IMR-90 (cell line): ENCODE measurements at regions not wholly inside any gene's neighbourhood (a gene's known extent, or its start where the extent isn't known, plus 50 kb on each side); places are given as distances from the start of the nearest gene placed in this dataset.

ENCODE experiments used
- ATAC-seq: fragments of 200-7000 bp; cut with Tn5 transposase; 2 replicates; pipeline ENCODE4 v1.9.1; 2020; ENCODE audit warnings: low read depth, mild to moderate bottlenecking, moderate library complexity
- BruUV-seq: library from RNA; stranded (reverse); fragments of 400-500 nt; replicated peaks from 2 replicates; lab custom pipeline; 2021; lab: Mats Ljungman, UMichigan
- CTCF ChIA-PET: fragments of 300-600 bp; formaldehyde crosslinking; extraction: SDS; loops from one replicate; lab custom pipeline; 2021; ENCODE audit warnings: antibody characterized with exemption; lab: Yijun Ruan, JAX
- POLR2A ChIA-PET: fragments of 300-600 bp; sonication (Branson Sonifier 250); formaldehyde crosslinking; loops from one replicate; lab custom pipeline; 2022; ENCODE audit warnings: antibody characterized with exemption; ENCODE audit not compliant: unreplicated experiment; lab: Charles Lee
- DNase-seq: peaks from one replicate; pipeline ENCODE4 v3.0.0; 2013
- H2AFZ ChIP-seq: replicated peaks from 2 replicates; pipeline ENCODE3; 2013; ENCODE audit warnings: low read length, mild to moderate bottlenecking; ENCODE audit not compliant: poor library complexity
- H2AK5ac ChIP-seq: 2 replicates; pipeline ENCODE4 v1.6.1; 2013; ENCODE audit warnings: low read depth, low read length, inconsistent platforms
- H2AK9ac ChIP-seq: replicated peaks from 2 replicates; pipeline ENCODE3; 2013; ENCODE audit warnings: mild to moderate bottlenecking, low read depth, low read length, moderate library complexity; ENCODE audit not compliant: poor library complexity
- H2BK120ac ChIP-seq: 2 replicates; pipeline ENCODE4 v1.6.1; 2013; ENCODE audit warnings: low read depth, low read length, inconsistent platforms
- H2BK15ac ChIP-seq: 3 replicates; pipeline ENCODE4 v1.6.1; 2013; ENCODE audit warnings: low read depth, low read length, inconsistent platforms
- H2BK20ac ChIP-seq: 2 replicates; pipeline ENCODE4 v1.6.1; 2013; ENCODE audit warnings: low read depth, mild to moderate bottlenecking, inconsistent platforms, low read length, moderate library complexity
- H2BK5ac ChIP-seq: 2 replicates; pipeline ENCODE4 v1.6.1; 2013; ENCODE audit warnings: mild to moderate bottlenecking, low read depth, low read length, inconsistent platforms; ENCODE audit not compliant: poor library complexity, severe bottlenecking
- H3K14ac ChIP-seq: replicated peaks from 2 replicates; pipeline ENCODE4 v1.6.1; 2013; ENCODE audit warnings: low read depth, low read length, inconsistent platforms
- H3K18ac ChIP-seq: 2 replicates; pipeline ENCODE4 v1.6.1; 2013; ENCODE audit warnings: low read depth, low read length, control low read depth
- H3K23ac ChIP-seq: 2 replicates; pipeline ENCODE4 v1.6.1; 2013; ENCODE audit warnings: low read depth, low read length, inconsistent platforms
- H3K27ac ChIP-seq: 2 replicates; pipeline ENCODE4 v1.5.1; 2013; ENCODE audit warnings: mild to moderate bottlenecking, control low read depth, low read length; ENCODE audit not compliant: insufficient read depth
- H3K27me3 ChIP-seq: 2 replicates; pipeline ENCODE4 v1.6.1; 2013; ENCODE audit warnings: low read length; ENCODE audit not compliant: control insufficient read depth, insufficient read depth
- H3K36me3 ChIP-seq: 2 replicates; pipeline ENCODE4 v1.6.1; 2013; ENCODE audit warnings: low read length, mixed read lengths; ENCODE audit not compliant: control insufficient read depth, insufficient read depth
- H3K4ac ChIP-seq: 2 replicates; pipeline ENCODE4 v1.6.1; 2013; ENCODE audit warnings: low read depth, low read length, inconsistent platforms
- H3K4me1 ChIP-seq: 2 replicates; pipeline ENCODE4 v1.6.1; 2013; ENCODE audit warnings: low read length, mixed read lengths; ENCODE audit not compliant: control insufficient read depth, insufficient read depth
- H3K4me2 ChIP-seq: 2 replicates; pipeline ENCODE4 v1.6.1; 2013; ENCODE audit warnings: low read depth, mild to moderate bottlenecking, control low read depth, low read length, moderate library complexity
- H3K4me3 ChIP-seq: 2 replicates; pipeline ENCODE4 v1.5.1; 2013; ENCODE audit warnings: low read depth, mild to moderate bottlenecking, control low read depth, low read length, moderate library complexity; ENCODE audit not compliant: insufficient read depth
- H3K56ac ChIP-seq: 2 replicates; pipeline ENCODE4 v1.6.1; 2013; ENCODE audit warnings: low read length, inconsistent platforms; ENCODE audit not compliant: insufficient read depth; ENCODE audit errors: extremely low read depth
- H3K79me1 ChIP-seq, 2 experiments: 2 replicates each; pipeline ENCODE4 v1.6.1; 2013; ENCODE audit warnings: low read length in 2 of 2, inconsistent platforms in 1 of 2, low read depth in 1 of 2
- H3K9ac ChIP-seq: 2 replicates; pipeline ENCODE4 v1.6.1; 2013; ENCODE audit warnings: low read depth, low read length, control low read depth
- H3K9me1 ChIP-seq: 2 replicates; pipeline ENCODE4 v1.6.1; 2013; ENCODE audit warnings: low read length, inconsistent platforms; ENCODE audit not compliant: insufficient read depth
- H3K9me3 ChIP-seq: 2 replicates; pipeline ENCODE4 v1.6.1; 2013; ENCODE audit warnings: low read length; ENCODE audit not compliant: control insufficient read depth, insufficient read depth
- H4K20me1 ChIP-seq: 2 replicates; pipeline ENCODE4 v1.6.1; 2013; ENCODE audit warnings: low read length, inconsistent platforms; ENCODE audit not compliant: insufficient read depth
- H4K5ac ChIP-seq: 2 replicates; pipeline ENCODE4 v1.6.1; 2013; ENCODE audit warnings: mild to moderate bottlenecking, low read depth, low read length, control low read depth
- H4K8ac ChIP-seq, 2 experiments: 2 replicates each; pipeline ENCODE4 v1.6.1; 2013; ENCODE audit warnings: low read depth in 2 of 2, low read length in 2 of 2, control low read depth in 1 of 2, inconsistent platforms in 1 of 2
- H4K91ac ChIP-seq: 2 replicates; pipeline ENCODE4 v1.6.1; 2013; ENCODE audit warnings: low read depth, low read length, inconsistent platforms; ENCODE audit not compliant: insufficient read depth
- MAZ ChIP-seq: IDR thresholded peaks from 2 replicates; pipeline ENCODE4 v1.6.1; 2012; ENCODE audit warnings: low read depth, mild to moderate bottlenecking, low read length, improper control_type of control experiment, moderate library complexity, borderline replicate concordance
- RAD21 ChIP-seq: IDR thresholded peaks from 2 replicates; pipeline ENCODE4 v1.6.1; 2012; ENCODE audit warnings: low read length, improper control_type of control experiment
- WGBS, 2 experiments: methylation state at CpG; one replicate each; pipeline versions ENCODE4 v1.1.5 to v1.1.7; 2013; ENCODE audit warnings: missing lambda C conversion rate in 2 of 2; ENCODE audit not compliant: insufficient read length in 1 of 2; ENCODE audit errors: extremely low coverage in 2 of 2; 5-methylcytosine and 5-hydroxymethylcytosine counted together
- dilution Hi-C: fragments of 300-500 bp; cut with HindIII; formaldehyde crosslinking; loops from one replicate; pipeline ENCODE4 v1.14.3; 2018; ENCODE audit warnings: low sequenced_read_pairs; ENCODE audit not compliant: unreplicated experiment
- in situ Hi-C: fragments of 300-500 bp; cut with MboI; formaldehyde crosslinking; loops from 3 replicates; pipeline ENCODE4 v1.14.3; 2019; ENCODE audit warnings: low sequenced_read_pairs, inconsistent platforms, mixed read lengths
- intact Hi-C: fragments of 100-400 bp; cut with micrococcal nuclease; formaldehyde crosslinking; loops from 2 replicates; pipeline ENCODE4 v1.10.0; 2022
- TF ChIP-seq, protein P1 (sequence below): fragments of 150-350 bp; IDR thresholded peaks from 2 replicates; pipeline ENCODE4 v1.6.1; 2017; ENCODE audit warnings: mild to moderate bottlenecking, antibody characterized with exemption, low read length, low read depth

DNA sequence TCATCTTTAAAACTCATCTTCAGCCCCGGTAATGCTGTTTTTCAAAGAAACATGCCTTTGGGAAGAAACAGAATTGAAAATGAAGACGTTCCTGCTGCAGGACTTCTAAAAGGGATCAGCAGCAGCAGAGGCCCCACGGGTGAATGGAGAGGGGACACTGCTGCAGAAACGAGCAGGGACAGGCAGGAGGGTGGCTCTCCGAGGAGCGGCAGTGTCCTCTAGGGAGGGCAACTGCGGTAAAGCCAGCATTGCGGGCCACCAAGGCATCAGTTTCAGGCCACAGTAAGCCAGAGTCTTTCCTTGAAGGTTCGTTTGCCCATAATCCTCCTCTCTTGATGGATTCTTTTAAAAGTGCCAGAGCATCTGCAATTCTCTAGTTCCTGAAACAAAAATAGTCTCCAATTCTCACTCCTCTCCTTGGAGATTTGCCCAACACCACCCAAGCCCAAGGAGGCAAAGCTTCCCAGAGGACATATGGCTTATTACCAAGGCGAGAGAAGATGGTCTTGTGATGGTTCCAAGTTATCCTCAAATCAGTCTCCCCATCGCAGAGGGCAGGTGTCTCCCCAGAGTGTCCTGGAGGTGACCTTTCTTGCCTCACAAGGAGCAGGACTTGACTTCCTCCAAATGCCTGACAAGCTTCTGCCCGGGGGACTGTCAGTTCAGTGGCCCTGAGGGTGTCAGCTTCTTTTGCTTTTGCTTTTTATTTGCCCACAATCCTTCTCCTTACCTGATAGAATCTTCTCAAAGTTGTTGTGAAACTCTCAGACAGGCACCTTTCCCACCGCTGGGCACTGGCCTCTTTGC, 341.1 kb upstream of the B3GAT1 start:
- Histone ChIP-seq H3K36me3 (no peaks in the 10 kb centered on the region), H2AK9ac (no peak overlapping the region), H4K20me1 (no peaks in the 10 kb centered on the region), H3K14ac (no peak overlapping the region), H4K5ac (no peak overlapping the region), H3K9ac (no peak overlapping the region), H3K18ac (no peak overlapping the region), H2AFZ (no peak overlapping the region), H4K8ac (no peak overlapping the region), H3K9me3 (peaks cover 53% of the 10 kb centered on the region), H3K4ac (no peak overlapping the region), H3K79me1 (no peaks in the 10 kb centered on the region), H3K4me2 (no peak overlapping the region), H3K56ac (no peak overlapping the region), H2BK20ac (no peak overlapping the region), H3K27ac (no peak overlapping the region), H3K4me3 (no peak overlapping the region), H2AK5ac (no peak overlapping the region), H3K9me1 (no peaks in the 10 kb centered on the region), H3K27me3 (no peaks in the 10 kb centered on the region), H2BK120ac (no peak overlapping the region), H3K23ac (no peak overlapping the region), H4K91ac (no peak overlapping the region), H2BK15ac (no peak overlapping the region), H3K4me1 (no peaks in the 10 kb centered on the region), H2BK5ac (no peak overlapping the region)
- intact Hi-C loops: no loop called here
- dilution Hi-C loops: no loop called here
- BruUV-seq: no TSS peak
- ATAC-seq: no peak
- ChIA-PET POLR2A (no interaction called here), CTCF (no interaction called here)
- TF ChIP-seq RAD21 (no peak), MAZ (no peak)
- TF ChIP-seq, protein P1, sequence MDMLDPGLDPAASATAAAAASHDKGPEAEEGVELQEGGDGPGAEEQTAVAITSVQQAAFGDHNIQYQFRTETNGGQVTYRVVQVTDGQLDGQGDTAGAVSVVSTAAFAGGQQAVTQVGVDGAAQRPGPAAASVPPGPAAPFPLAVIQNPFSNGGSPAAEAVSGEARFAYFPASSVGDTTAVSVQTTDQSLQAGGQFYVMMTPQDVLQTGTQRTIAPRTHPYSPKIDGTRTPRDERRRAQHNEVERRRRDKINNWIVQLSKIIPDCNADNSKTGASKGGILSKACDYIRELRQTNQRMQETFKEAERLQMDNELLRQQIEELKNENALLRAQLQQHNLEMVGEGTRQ: no peak
- DNase-seq: no peak
- 55% methylated on average over 4 of the region's 13 CpGs; no CpG with 5 or more reads in 1 of the 2 experiments for WGBS, 2 experiments
- in situ Hi-C loops: no loop called here
